Right atrium auricular region (tissue), 2 donors: ENCODE measurements at regions not wholly inside any gene's neighbourhood (a gene's known extent, or its start where the extent isn't known, plus 50 kb on each side); places are given as distances from the start of the nearest gene placed in this dataset.

Experiments
- DNase-seq: peaks from one replicate; pipeline ENCODE4 v3.0.0-alpha.2; 2019; ENCODE audit warnings: low spot score
- H3K27ac ChIP-seq, 2 donors: fragments of 200-600 bp; sonication (generic); 1 replicate in 1 of 2; 2 replicates in 1 of 2; pipeline ENCODE4 v1.5.1; 2016 to 2019
- H3K27me3 ChIP-seq, 2 donors: fragments of 200-600 bp; sonication (generic); one replicate each; pipeline versions ENCODE4 v1.5.1 to v1.6.0; 2017 to 2019
- H3K36me3 ChIP-seq: fragments of 200-600 bp; sonication (generic); one replicate; pipeline ENCODE4 v1.5.1; 2016
- H3K4me1 ChIP-seq, 2 donors: fragments of 200-600 bp; sonication (generic); one replicate each; pipeline versions ENCODE4 v1.5.1 to v1.6.0; 2017 to 2019
- H3K4me3 ChIP-seq, 2 donors: fragments of 200-600 bp; sonication (generic); 1 replicate in 1 of 2; 2 replicates in 1 of 2; pipeline ENCODE4 v1.5.1; 2017 to 2019; ENCODE audit warnings: mild to moderate bottlenecking in 1 of 2, moderate library complexity in 1 of 2
- H3K9me3 ChIP-seq, 2 donors: fragments of 200-600 bp; sonication (generic); one replicate each; pipeline ENCODE4 v1.5.1; 2019
- CTCF ChIP-seq, 2 donors: fragments of 200-600 bp; sonication (generic); IDR thresholded peaks; one replicate each; pipeline ENCODE4 v1.5.1; 2019; ENCODE audit warnings: antibody characterized with exemption in 2 of 2

- H3K27ac ChIP-seq, result no peak overlapping the region
- H3K9me3 ChIP-seq, result no peaks in the 10 kb centered on the region
- H3K27me3 ChIP-seq, result no peaks in the 10 kb centered on the region
- DNase-seq, result no peak
- no peak for TF ChIP-seq CTCF (IDR thresholded peaks at IDR 0.05)
- H3K4me1 ChIP-seq, result no peaks in the 10 kb centered on the region
- no peaks in the 10 kb centered on the region for H3K36me3 ChIP-seq
- H3K4me3 ChIP-seq, result no peak overlapping the region
These were observed 509.7 kb downstream of the SUCLG1 start for GRCh38 chr2:83949361-83949760.

GRCh38 chr2:83944191-83944590 is 514.9 kb downstream of the SUCLG1 start:
- DNase-seq, result no peak
- no peak overlapping the region for H3K4me3 ChIP-seq
- no peak for TF ChIP-seq CTCF (IDR thresholded peaks at IDR 0.05)
- no peak overlapping the region for H3K27ac ChIP-seq
- H3K36me3 ChIP-seq, result no peaks in the 10 kb centered on the region
- H3K27me3 ChIP-seq, result no peaks in the 10 kb centered on the region
- no peaks in the 10 kb centered on the region for H3K4me1 ChIP-seq
- H3K9me3 ChIP-seq, result no peaks in the 10 kb centered on the region

GRCh38 chr2:83943265-83943664 is 515.8 kb downstream of the SUCLG1 start:
- Histone ChIP-seq H3K9me3 (no peaks in the 10 kb centered on the region), H3K4me1 (no peaks in the 10 kb centered on the region), H3K27ac (no peak overlapping the region), H3K36me3 (no peaks in the 10 kb centered on the region), H3K4me3 (no peak overlapping the region), H3K27me3 (no peaks in the 10 kb centered on the region)
- no peak for DNase-seq
- no peak for TF ChIP-seq CTCF (IDR thresholded peaks at IDR 0.05)

GRCh38 chr2:83941886-83942285 is 517.2 kb downstream of the SUCLG1 start:
- no peaks in the 10 kb centered on the region for H3K9me3 ChIP-seq
- no peak for DNase-seq
- H3K27ac ChIP-seq, result no peak overlapping the region
- no peaks in the 10 kb centered on the region for H3K27me3 ChIP-seq
- no peak for TF ChIP-seq CTCF (IDR thresholded peaks at IDR 0.05)
- no peak overlapping the region for H3K4me3 ChIP-seq
- H3K36me3 ChIP-seq, result no peaks in the 10 kb centered on the region
- no peaks in the 10 kb centered on the region for H3K4me1 ChIP-seq

- no peak for DNase-seq
- Histone ChIP-seq H3K9me3 (no peaks in the 10 kb centered on the region), H3K36me3 (no peaks in the 10 kb centered on the region), H3K4me3 (no peak overlapping the region), H3K4me1 (no peaks in the 10 kb centered on the region), H3K27me3 (no peaks in the 10 kb centered on the region), H3K27ac (no peak overlapping the region)
- TF ChIP-seq CTCF (IDR thresholded peaks at IDR 0.05), result no peak
These were observed 525.3 kb downstream of the SUCLG1 start for GRCh38 chr2:83933749-83934148.

GRCh38 chr2:83923531-83923930 is 535.5 kb downstream of the SUCLG1 start:
- TF ChIP-seq CTCF (IDR thresholded peaks at IDR 0.05), result no peak
- H3K4me1 ChIP-seq, result no peaks in the 10 kb centered on the region
- H3K9me3 ChIP-seq, result no peaks in the 10 kb centered on the region
- DNase-seq, result no peak
- H3K36me3 ChIP-seq, result no peaks in the 10 kb centered on the region
- no peaks in the 10 kb centered on the region for H3K27me3 ChIP-seq
- no peak overlapping the region for H3K4me3 ChIP-seq
- H3K27ac ChIP-seq, result no peak overlapping the region
